LNCAP (cell line): ENCODE measurements at regions not wholly inside any gene's neighbourhood (a gene's known extent, or its start where the extent isn't known, plus 50 kb on each side); places are given as distances from the start of the nearest gene placed in this dataset.

Experiments used
- TF ChIP-seq, protein P1 (sequence below): fragments of 450-650 bp; IDR thresholded peaks from 2 replicates; pipeline ENCODE4 v1.5.1; 2017; ENCODE audit warnings: mild to moderate bottlenecking

DNA sequence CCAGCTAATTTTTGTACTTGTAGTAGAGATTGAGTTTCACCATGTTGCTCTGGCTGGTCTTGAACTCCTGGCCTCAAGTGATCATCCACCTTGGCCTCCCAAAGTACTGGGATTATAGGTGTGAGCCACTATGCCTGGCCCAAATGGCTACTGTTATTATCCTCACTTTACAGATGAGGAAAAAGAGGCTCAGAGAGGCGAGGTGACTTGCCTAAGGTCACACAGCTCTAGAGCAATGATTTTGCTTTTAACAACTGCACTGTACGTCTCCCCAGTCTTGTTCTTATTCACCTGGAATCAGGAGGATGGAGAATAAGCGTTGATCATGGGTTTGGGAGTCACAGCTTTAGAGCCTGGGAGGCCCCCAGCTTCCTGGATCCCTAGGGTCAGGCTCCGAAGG, 69.8 kb upstream of the NCOR2 start:
- TF ChIP-seq, protein P1, sequence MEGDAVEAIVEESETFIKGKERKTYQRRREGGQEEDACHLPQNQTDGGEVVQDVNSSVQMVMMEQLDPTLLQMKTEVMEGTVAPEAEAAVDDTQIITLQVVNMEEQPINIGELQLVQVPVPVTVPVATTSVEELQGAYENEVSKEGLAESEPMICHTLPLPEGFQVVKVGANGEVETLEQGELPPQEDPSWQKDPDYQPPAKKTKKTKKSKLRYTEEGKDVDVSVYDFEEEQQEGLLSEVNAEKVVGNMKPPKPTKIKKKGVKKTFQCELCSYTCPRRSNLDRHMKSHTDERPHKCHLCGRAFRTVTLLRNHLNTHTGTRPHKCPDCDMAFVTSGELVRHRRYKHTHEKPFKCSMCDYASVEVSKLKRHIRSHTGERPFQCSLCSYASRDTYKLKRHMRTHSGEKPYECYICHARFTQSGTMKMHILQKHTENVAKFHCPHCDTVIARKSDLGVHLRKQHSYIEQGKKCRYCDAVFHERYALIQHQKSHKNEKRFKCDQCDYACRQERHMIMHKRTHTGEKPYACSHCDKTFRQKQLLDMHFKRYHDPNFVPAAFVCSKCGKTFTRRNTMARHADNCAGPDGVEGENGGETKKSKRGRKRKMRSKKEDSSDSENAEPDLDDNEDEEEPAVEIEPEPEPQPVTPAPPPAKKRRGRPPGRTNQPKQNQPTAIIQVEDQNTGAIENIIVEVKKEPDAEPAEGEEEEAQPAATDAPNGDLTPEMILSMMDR = no peak

DNA sequence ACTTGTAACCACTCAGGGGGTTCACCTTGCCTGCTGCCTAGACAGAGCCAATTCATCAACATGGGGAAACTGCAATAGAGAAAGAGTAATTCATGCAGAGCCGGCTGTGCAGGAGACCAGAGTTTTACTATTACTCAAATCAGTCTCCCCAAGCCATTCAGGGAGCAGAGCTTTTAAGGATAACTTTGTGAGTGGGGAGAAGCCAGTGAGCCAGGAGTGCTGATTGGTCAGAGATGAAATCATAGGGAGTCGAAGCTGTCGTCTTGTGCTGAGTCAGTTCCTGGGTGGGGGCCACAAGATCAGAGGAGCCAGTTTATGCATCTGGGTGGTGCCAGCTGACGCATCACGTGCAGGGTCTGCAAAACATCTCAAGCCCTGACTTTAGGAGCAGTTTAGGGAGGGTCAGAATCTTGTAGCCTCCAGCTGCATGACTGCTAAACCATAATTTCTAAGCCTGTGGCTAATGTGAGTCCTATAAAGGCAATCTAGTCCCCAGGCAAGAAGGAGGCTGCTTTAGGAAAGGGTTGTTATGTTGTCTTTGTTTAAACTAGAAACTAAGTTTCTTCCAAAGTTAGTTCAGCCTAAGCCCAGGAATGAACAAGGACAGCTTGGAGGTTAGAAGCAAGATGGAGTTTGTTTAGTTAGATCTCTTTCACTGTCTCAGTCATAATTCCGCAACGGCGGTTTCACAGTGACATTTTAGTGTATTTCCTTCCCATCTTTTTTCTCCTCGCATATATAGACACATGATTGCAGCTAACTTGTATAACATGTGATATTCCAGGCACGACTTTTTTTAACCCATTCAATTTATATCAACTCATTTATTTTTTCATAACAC, 68.9 kb upstream of the NCOR2 start:
- TF ChIP-seq, protein P1 = no peak

DNA sequence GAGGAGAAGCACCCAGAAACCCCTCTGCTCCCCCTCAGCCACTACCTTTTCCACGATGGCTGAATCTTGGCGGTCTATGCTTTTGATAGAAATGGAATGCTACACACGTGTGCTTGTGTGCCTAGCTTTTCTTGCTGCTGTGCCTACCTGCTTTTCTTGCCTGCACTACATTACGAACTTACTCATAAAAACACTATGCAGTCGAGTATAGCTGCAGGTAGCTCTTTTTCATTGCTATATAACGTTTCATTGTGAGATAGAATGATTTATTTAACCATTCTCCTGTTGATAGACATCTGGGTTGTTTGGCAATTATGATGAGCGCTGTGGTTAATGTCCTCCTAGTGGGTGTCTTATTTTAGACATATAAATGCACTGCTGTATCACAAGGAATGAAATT, 67.9 kb upstream of the NCOR2 start:
- TF ChIP-seq, protein P1 = no peak

DNA sequence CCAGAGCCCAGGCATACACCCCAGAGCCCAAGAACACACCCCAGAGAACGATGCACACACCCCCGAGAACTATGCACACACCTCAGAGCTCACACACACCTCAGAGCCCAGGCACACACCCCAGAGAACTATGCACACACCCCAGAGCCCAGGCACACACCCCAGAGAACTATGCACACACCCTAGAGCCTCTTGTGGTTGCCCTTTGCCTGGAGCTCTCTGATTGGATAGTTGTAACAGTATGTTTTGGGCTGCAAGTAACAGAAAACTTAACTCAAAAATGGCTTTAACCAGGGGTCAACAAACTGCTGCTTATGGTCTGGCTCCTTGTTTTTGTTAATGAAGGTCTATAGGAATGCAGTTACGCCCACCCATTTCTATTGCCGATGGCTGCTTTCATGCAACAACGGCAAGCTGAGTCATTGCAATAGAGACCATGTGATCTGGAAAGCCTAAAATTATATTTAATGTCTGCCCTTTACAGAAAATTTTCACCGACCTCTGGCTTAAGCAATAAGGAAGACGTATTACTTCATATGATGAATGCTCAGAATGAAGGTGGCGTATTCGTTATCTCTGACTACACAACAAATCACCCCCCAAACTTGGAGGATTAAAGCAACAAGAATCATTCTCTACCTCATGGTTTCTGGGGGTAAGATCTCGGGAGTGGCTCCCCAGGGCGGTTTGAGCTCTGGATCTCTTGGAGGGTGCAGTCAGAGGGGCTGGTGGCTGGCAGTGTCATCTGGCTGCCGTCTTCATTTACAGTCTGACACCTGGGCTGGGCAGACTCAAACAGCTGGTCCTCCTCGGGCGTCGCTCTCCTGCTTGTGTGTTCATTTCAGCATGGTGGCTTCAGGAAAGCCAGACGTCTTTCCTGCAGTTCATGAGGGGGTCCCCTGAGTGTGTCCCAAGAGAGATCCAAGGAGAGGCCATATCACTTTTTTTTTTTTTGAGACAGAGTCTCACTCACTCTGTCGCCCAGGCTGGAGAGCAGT, 66.3 kb upstream of the NCOR2 start:
- TF ChIP-seq, protein P1 = no peak

DNA sequence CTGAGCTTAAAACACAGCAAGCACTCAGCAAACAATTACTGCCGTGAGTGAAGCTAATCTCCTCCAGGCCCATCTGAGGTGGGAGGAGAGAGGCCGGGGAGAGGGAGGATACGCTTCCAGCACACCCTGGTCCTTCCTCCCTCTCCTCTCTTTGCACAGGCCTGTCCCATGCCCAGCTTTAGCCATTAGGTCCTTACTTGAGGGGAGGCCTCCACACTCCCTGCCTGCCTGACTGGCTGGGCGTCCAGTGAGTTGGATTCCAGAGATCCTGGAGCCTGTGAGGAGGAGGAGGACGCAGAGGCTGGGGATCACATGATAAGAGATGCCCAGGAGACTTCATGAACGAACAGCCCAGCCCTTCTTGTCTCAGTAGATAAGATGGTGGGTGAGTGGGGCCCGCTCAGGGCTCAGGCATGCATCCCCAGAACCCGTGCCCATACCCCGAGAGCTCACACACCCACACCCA, 65.1 kb upstream of the NCOR2 start:
- TF ChIP-seq, protein P1 = no peak

DNA sequence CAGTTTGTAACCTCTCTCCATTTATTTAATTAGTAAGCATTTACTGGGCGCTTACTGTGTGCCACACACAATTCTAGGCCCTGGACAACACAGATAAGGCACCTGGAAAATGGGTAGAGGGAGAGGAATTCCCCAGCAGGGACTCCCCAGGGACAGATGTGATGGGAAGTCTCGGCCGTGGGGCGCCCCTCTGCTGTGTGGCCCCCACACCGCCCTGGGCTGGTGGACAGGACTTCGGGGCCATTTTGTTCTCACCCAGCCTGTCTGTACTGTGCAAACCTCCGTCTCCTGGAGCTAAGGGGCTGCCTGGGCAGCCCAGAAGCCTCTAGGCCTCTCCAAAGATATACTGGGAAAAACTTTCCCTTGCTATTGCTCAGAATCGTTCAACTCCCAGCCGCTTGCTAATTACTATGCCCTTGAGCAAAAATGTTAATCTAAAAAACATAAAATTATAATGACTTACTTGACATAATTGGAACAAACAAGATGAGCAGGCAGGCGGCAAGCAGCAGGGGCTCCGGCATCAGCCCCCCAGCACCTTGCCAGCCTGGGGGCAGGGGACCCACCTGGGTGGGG, 64.4 kb upstream of the NCOR2 start:
- TF ChIP-seq, protein P1 = no peak

DNA sequence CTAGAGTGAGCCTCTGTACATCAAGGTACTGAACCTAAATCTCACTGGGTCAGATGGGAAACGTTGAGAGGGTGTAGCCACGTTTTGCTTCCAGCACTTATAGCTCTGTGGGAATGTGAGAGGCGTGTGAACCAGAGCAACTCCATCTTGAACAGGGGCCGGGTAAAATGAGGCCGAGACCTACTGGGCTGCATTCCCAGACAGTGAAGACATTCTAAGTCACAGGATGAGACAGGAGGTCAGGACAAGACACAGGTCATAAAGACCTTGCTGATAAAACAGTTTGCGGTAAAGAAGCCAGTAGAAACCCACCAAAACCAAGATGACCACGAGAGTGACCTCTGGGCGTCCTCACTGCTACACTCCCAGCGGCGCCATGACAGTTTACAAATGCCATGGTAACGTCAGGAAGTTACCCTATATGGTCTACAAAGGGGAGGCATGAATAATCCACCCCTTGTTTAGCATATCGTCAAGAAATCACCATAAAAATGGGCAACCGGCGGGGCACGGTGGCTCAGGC, 63.4 kb upstream of the NCOR2 start:
- TF ChIP-seq, protein P1 = no peak
